NCI-H510A (cell line): ENCODE measurements at regions not wholly inside any gene's neighbourhood (a gene's known extent, or its start where the extent isn't known, plus 50 kb on each side); places are given as distances from the start of the nearest gene placed in this dataset.
"Not testable (repeated sequence)": the region's sequence is repeated elsewhere in the genome, so short reads cannot be mapped to it uniquely, and the experiment has no call there.

Experiments used
- DNase-seq: peaks from one replicate; lab custom pipeline; 2025; lab: John Stamatoyannopoulos, UW

- DNase-seq: no peak
Observed at GRCh38 chr6:137969874-137970273, 102.8 kb downstream of the TNFAIP3 start.

- no peak for DNase-seq
Observed at GRCh38 chr6:137970368-137970767, 103.3 kb downstream of the TNFAIP3 start.

DNA sequence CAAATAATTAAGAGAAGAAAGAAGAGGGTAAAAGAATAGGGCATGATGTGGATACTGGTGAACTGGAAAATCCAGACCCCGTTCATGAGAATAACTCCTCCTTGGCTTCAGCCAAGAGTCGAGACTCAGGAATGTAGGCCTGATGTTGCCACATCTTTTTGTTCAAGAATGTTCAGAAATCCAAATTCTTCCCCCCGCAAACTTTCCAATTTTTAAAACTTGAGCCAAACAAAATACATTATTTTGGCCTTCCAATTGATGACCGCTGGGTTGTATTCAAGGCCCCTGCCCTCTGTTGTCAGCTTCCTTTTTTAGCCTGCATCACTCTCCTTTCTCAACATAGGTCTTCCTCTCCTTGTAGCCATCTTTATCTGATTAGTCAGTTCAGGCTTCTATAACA is 106.1 kb downstream of the TNFAIP3 start:
- no peak for DNase-seq

DNA sequence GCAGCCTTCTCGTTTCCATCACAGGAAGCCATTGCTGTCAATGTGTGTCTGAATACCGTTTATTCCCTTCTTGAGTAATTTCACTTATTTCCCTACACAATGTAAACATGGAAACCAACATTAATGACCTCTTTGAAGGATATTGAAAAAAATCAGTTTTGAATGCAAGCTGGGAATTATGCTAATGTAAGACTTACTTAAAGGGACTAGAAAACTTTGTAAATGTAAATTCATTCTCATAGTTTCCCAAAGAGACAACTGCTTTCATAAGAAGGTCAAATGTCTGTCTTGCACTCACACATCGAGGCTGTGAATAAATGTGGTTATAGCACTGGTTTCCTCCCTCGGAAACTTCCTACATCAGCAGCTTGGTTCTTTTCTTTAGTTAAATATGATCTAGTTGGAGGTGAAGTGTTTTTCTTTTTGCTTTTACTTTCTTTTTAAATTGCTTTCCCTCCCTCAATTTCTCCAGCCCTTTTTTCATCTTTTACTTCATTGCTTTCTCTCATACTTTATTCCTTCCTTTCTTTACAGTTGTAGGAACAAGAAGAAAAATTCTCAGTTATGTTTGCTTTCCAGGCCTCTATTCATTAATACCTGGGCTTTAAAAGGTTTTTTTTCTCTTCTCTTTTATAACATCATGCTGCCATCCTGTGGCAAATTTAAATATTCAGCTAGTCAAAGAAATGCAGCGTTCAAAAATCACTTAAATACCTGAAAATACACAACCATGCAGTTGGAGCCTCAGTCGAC is 108.3 kb downstream of the TNFAIP3 start:
- DNase-seq: no peak

DNA sequence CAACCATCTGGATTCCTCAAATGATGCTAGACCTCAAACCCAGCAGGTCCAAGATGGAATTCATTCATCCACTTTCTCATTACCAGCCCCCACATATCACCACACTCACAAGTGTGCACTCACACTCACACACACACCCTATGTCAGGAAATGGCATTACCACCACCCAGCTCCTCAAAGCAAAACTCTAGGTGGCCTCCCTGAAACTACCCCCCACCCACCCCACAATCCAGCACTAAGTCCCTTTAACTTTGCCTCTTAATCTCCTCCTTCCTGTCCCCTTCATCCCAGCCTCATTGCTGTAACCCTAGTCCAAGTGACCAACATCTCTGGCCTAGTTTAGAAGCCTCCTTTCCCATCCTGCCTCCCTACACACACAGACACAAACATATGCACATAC is 109.4 kb downstream of the TNFAIP3 start:
- no peak for DNase-seq

- no peak for DNase-seq
Observed at GRCh38 chr6:137977206-137977605, 110.1 kb downstream of the TNFAIP3 start.

- no peak for DNase-seq
Observed at GRCh38 chr6:137977814-137978213, 110.8 kb downstream of the TNFAIP3 start.

- no peak for DNase-seq
Observed at GRCh38 chr6:137978252-137978896, 111.3 kb downstream of the TNFAIP3 start.

DNA sequence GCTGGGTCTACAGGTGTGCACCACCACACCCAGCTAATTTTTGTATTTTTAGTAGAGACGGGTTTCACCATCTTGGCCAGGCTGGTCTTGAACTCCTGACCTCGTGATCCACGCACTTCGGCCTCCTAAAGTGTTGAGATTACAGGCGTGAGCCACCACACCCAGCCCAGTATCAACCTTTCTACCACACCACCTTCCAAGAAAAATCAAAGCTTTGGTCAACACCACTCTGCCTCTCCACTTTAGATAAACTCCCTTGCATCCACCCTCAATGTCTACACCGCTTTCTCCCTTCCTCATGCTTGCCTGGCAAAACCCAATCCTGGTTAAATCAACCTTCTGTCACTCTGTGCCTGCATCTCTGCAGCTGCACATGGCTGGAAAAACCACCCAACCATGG is 112.2 kb downstream of the TNFAIP3 start:
- not testable (repeated sequence) for DNase-seq

DNA sequence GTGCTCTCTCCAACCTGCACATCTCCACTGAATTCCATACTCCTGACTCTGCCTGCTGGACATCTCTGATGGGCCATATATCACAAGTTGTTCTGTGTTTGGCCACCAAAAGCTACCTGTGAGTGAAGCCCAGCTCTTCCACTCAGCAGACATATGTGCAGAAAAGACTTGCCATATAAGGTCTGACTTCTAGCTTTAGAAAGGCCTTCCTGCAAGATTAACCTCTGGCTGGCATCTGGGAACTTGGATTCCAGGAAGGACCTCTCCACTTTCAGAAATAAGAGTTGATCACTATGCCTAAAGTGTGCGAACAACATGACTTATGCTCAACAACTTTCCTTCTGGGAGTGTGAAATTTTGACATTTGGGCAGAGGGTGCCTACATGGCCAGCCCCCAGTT is 113.7 kb downstream of the TNFAIP3 start:
- no peak for DNase-seq

- no peak for DNase-seq
Observed at GRCh38 chr6:137981758-137982157, 114.7 kb downstream of the TNFAIP3 start.

DNA sequence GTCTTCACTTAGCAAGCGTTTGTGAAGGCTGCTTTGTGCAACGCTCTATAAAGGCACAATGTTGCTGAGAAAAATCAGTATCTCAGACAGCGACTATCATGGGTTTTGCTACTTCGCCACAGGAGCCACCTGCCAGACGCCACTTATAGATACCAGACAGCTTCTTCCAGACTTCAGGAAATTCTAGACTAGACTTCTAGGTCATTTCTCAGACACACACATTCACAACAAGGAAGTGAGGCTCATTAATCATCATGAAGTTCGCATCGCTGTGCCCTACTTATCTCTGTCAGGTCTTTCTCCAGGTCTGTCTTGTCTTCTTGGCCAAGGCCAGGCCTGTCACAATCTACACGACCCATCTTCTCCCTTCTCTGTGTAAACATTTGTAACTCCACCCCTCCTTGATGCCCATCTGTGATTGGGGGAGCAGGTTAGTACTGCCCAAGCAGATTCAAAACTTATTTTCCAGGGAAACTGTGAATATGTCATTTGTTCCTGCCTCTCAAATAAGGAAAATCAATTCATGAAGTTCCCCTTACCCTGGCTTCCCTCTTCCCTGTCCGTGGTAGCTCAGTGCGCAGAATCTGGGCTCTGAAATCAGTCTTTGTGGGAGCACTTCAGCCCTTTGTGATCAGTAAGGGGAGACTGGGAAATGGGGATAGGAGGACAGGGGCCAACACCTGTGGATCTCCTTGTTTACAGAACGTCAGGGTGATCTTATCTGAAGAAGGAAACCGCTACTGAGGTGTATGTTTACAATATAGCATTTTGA is 115.5 kb downstream of the TNFAIP3 start:
- DNase-seq: no peak

DNA sequence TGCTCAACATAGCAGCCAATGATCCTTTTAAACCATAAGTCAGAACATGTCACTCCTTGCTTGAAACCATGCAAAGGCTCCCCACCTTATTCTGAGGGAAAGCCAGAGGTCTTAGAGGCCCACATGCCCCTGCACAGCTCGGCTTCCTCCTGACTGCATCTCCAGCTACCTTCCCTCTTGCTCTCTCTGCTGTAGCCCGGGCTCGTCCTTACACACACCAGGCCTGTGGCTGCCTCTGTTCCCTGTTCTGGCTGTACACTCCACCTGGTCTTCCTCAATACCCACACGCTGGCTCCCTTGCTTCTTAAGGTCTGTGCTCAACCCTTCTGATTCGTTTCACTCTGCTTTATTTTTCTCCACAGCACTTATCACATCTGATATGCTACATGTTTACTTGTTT is 116.2 kb downstream of the TNFAIP3 start:
- no peak for DNase-seq

GRCh38 chr6:137989664-137990063 is 117.6 kb downstream of the PERP start:
- DNase-seq: no peak

- DNase-seq: no peak
Observed at GRCh38 chr6:137995371-137995770, 111.8 kb downstream of the PERP start.

GRCh38 chr6:137998461-137999019 is 108.7 kb downstream of the PERP start:
- DNase-seq: no peak

DNA sequence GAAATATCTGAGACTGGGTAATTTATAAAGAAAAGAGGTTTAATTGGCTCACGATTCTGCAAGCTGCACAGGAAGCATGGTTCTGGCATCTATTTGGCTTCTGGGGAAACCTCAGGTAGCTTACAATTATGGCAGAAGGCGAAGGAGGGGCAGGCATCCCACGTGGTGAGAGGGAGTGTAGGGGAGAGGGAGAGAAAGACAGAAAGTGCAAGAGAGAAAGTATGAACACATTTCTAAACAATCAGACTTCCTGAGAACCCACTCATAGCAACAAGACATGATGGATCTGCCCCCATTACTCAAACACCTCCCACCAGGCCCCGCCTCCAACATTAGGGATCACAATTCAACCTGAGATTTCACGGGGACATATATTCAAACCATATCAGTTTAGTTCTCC is 107.4 kb downstream of the PERP start:
- no peak for DNase-seq

- DNase-seq: no peak
Observed at GRCh38 chr6:138000941-138001340, 106.3 kb downstream of the PERP start.

- DNase-seq: no peak
Observed at GRCh38 chr6:138001750-138002349, 105.4 kb downstream of the PERP start.

GRCh38 chr6:138004430-138005287 is 102.6 kb downstream of the PERP start:
- DNase-seq: no peak

- DNase-seq: no peak
Observed at GRCh38 chr6:138005846-138006245, 101.4 kb downstream of the PERP start.
